ENCODE measurements at regions not wholly inside any gene's neighbourhood (a gene's known extent, or its start where the extent isn't known, plus 50 kb on each side); places are given as distances from the start of the nearest gene placed in this dataset.

GRCh38 chr5:68037546-68037945, 178.0 kb upstream of the PIK3R1 start:
- FAIRE-seq (no peak), DNase-seq (ENCODE audit: low read depth, low spot score) (no peak)
- Histone ChIP-seq H3K9me3 (ENCODE audit: control insufficient read depth, low read depth, low read length) (no peaks in the 10 kb centered on the region), H3K4me3 (ENCODE audit: control insufficient read depth in 2 of 3, extremely low read depth in 1 of 3, insufficient read depth in 2 of 3, low read depth in 1 of 3, low read length in 3 of 3) (no peak overlapping the region), H3K9ac (ENCODE audit: control insufficient read depth, extremely low read depth, insufficient read depth, low read length) (no peak overlapping the region), H3K4me1 (ENCODE audit: control insufficient read depth, extremely low read depth, insufficient read depth, low read length) (peaks cover 21% of the 10 kb centered on the region), H3K27me3 (ENCODE audit: control insufficient read depth, extremely low read depth, insufficient read depth, low read length) (no peaks in the 10 kb centered on the region), H3K9me1 (ENCODE audit: control insufficient read depth, extremely low read depth, insufficient read depth, low read length) (no peaks in the 10 kb centered on the region), H3K4me2 (ENCODE audit: control insufficient read depth, extremely low read depth, insufficient read depth, low read depth, low read length) (no peak overlapping the region), H3K79me2 (ENCODE audit: control insufficient read depth, insufficient read depth, low read length) (no peaks in the 10 kb centered on the region), H4K20me1 (ENCODE audit: control insufficient read depth, extremely low read depth, insufficient read depth, low read length) (no peaks in the 10 kb centered on the region), H3K36me3 (ENCODE audit: control insufficient read depth in 2 of 2, extremely low read depth in 1 of 2, insufficient read depth in 2 of 2, low read length in 2 of 2) (no peaks in the 10 kb centered on the region), H3K27ac (ENCODE audit: control insufficient read depth, insufficient read depth, low read length) (no peak overlapping the region), H2AFZ (ENCODE audit: control insufficient read depth, low read length) (no peak overlapping the region)
- dilution Hi-C loops (cut with MboI; ENCODE audit: extremely low pct_ligation_motif_present, low sequenced_read_pairs) = no loop called here
- TF ChIP-seq CTCF (optimal IDR thresholded peaks at IDR 0.05 in 1 of 3, IDR thresholded peaks at IDR 0.05 in 1 of 3, conservative IDR thresholded peaks at IDR 0.05 in 1 of 3; ENCODE audit: extremely low read depth in 1 of 3, insufficient read depth in 2 of 3, low read length in 3 of 3) (no peak), EZH2 (IDR thresholded peaks at IDR 0.05; ENCODE audit: low read length) (no peak)

GRCh38 chr5:68033961-68034571, 181.5 kb upstream of the PIK3R1 start:
- DNase-seq (ENCODE audit: low read depth, low spot score) (no peak), FAIRE-seq (peak; percentile 32)
- no peak overlapping the region for H3K4me3 ChIP-seq (ENCODE audit: control insufficient read depth in 2 of 3, extremely low read depth in 1 of 3, insufficient read depth in 2 of 3, low read depth in 1 of 3, low read length in 3 of 3)
- no peaks in the 10 kb centered on the region for H3K9me1 ChIP-seq (ENCODE audit: control insufficient read depth, extremely low read depth, insufficient read depth, low read length)
- H3K79me2 ChIP-seq (ENCODE audit: control insufficient read depth, insufficient read depth, low read length) = no peaks in the 10 kb centered on the region
- peaks cover 21% of the 10 kb centered on the region for H3K4me1 ChIP-seq (ENCODE audit: control insufficient read depth, extremely low read depth, insufficient read depth, low read length)
- no peak overlapping the region for H3K9ac ChIP-seq (ENCODE audit: control insufficient read depth, extremely low read depth, insufficient read depth, low read length)
- H3K27me3 ChIP-seq (ENCODE audit: control insufficient read depth, extremely low read depth, insufficient read depth, low read length) = no peaks in the 10 kb centered on the region
- H3K9me3 ChIP-seq (ENCODE audit: control insufficient read depth, low read depth, low read length) = no peaks in the 10 kb centered on the region
- H2AFZ ChIP-seq (ENCODE audit: control insufficient read depth, low read length) = peak overlapping the region; percentile 4
- TF ChIP-seq EZH2 (IDR thresholded peaks at IDR 0.05; ENCODE audit: low read length) (no peak), CTCF (optimal IDR thresholded peaks at IDR 0.05 in 1 of 3, IDR thresholded peaks at IDR 0.05 in 1 of 3, conservative IDR thresholded peaks at IDR 0.05 in 1 of 3; ENCODE audit: extremely low read depth in 1 of 3, insufficient read depth in 2 of 3, low read length in 3 of 3) (no peak)
- no peak overlapping the region for H3K27ac ChIP-seq (ENCODE audit: control insufficient read depth, insufficient read depth, low read length)
- no peaks in the 10 kb centered on the region for H4K20me1 ChIP-seq (ENCODE audit: control insufficient read depth, extremely low read depth, insufficient read depth, low read length)
- H3K36me3 ChIP-seq (ENCODE audit: control insufficient read depth in 2 of 2, extremely low read depth in 1 of 2, insufficient read depth in 2 of 2, low read length in 2 of 2) = no peaks in the 10 kb centered on the region
- no peak overlapping the region for H3K4me2 ChIP-seq (ENCODE audit: control insufficient read depth, extremely low read depth, insufficient read depth, low read depth, low read length)
- dilution Hi-C loops (cut with MboI; ENCODE audit: extremely low pct_ligation_motif_present, low sequenced_read_pairs) = no loop called here
